Gastroesophageal sphincter (tissue), 4 donors: ENCODE measurements at regions not wholly inside any gene's neighbourhood (a gene's known extent, or its start where the extent isn't known, plus 50 kb on each side); places are given as distances from the start of the nearest gene placed in this dataset.

Source experiments
- ATAC-seq: fragments of 150-250 bp; one replicate; pipeline ENCODE4 v1.9.1; 2016; ENCODE audit warnings: mild to moderate bottlenecking, moderate library complexity
- H3K27ac ChIP-seq, 4 donors: fragments of 200-600 bp; sonication (generic) in 3 of 4; 1 replicate in 3 of 4; 2 replicates in 1 of 4; pipeline ENCODE4 v1.5.1; 2016 to 2019
- H3K27me3 ChIP-seq: fragments of 200-600 bp; sonication (generic); one replicate; pipeline ENCODE4 v1.5.1; 2019
- H3K36me3 ChIP-seq, 2 donors: fragments of 200-600 bp; sonication (generic); one replicate each; pipeline ENCODE4 v1.5.1; 2019; ENCODE audit warnings: control low read depth in 1 of 2
- H3K4me1 ChIP-seq, 3 donors: fragments of 200-600 bp; sonication (generic); 1 replicate in 2 of 3; 2 replicates in 1 of 3; pipeline ENCODE4 v1.5.1; 2016 to 2019; ENCODE audit warnings: control low read depth in 2 of 3
- H3K4me3 ChIP-seq, 2 donors: fragments of 200-600 bp; sonication (generic); one replicate each; pipeline ENCODE4 v1.5.1; 2019; ENCODE audit warnings: mild to moderate bottlenecking in 1 of 2, moderate library complexity in 1 of 2
- H3K9me3 ChIP-seq, 3 donors: fragments of 200-600 bp; sonication (generic); one replicate each; pipeline ENCODE4 v1.5.1; 2017 to 2019; ENCODE audit warnings: control low read depth in 2 of 3
- EP300 ChIP-seq: sonication (generic); formaldehyde crosslinking; IDR thresholded peaks from one replicate; pipeline ENCODE4 v1.6.1; 2017; ENCODE audit warnings: antibody characterized with exemption, mild to moderate bottlenecking
- POLR2A ChIP-seq, 2 donors: fragments of 450-650 bp; IDR thresholded peaks; one replicate each; pipeline ENCODE4 v1.6.1; 2017; ENCODE audit warnings: antibody characterized with exemption in 2 of 2, mild to moderate bottlenecking in 2 of 2, moderate library complexity in 1 of 2
- POLR2AphosphoS5 ChIP-seq: sonication (generic); formaldehyde crosslinking; IDR thresholded peaks from one replicate; pipeline ENCODE4 v1.6.1; 2017; ENCODE audit warnings: antibody characterized with exemption
- WGBS, 2 donors: methylation state at CpG; one replicate each; pipeline ENCODE4 v1.1.5; 2018; ENCODE audit warnings: low coverage in 1 of 2; 5-methylcytosine and 5-hydroxymethylcytosine counted together
- TF ChIP-seq, protein P1 (sequence below), 4 experiments: fragments of 200-600 bp in 2 of 4; fragments of 450-650 bp in 2 of 4; sonication (generic) in 1 of 4; IDR thresholded peaks; one replicate each; pipeline ENCODE4 v1.5.1; 2017 to 2019; ENCODE audit warnings: antibody characterized with exemption in 4 of 4, mild to moderate bottlenecking in 2 of 4, moderate library complexity in 2 of 4

- peak; percentile 71 for ATAC-seq
- peak overlapping the region; percentile 21 to 24 for H3K4me3 ChIP-seq
- H3K27ac ChIP-seq: peak overlapping the region in 3 of 4 donors; percentile 41 to 66 (median 56)
Measured at GRCh38 chr17:68771867-68772515, 170.8 kb upstream of the FAM20A start.

DNA sequence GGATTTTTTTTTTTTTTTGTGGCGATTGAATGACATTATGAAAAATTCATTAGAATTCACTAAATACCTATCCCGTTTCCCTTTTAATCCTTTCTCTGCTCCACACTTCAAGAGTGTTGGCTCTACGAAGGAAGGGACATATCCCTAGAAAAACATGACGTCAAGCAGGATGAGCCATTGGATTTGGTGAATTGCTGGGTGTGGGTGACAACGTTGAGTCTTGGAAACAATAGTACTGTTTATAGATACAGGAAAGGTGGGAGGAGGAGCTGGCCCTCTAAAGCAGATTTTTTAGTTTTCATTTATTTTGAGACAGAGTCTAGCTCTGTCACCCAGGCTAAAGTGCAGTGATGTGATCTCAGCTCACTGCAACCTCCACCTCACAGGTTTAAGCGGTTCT lies 167.6 kb upstream of the FAM20A start:
- no peak overlapping the region for H3K4me3 ChIP-seq
- H3K36me3 ChIP-seq: no peaks in the 10 kb centered on the region
- TF ChIP-seq POLR2A (IDR thresholded peaks at IDR 0.05) (no peak), EP300 (no peak), POLR2AphosphoS5 (no peak)
- TF ChIP-seq, protein P1, sequence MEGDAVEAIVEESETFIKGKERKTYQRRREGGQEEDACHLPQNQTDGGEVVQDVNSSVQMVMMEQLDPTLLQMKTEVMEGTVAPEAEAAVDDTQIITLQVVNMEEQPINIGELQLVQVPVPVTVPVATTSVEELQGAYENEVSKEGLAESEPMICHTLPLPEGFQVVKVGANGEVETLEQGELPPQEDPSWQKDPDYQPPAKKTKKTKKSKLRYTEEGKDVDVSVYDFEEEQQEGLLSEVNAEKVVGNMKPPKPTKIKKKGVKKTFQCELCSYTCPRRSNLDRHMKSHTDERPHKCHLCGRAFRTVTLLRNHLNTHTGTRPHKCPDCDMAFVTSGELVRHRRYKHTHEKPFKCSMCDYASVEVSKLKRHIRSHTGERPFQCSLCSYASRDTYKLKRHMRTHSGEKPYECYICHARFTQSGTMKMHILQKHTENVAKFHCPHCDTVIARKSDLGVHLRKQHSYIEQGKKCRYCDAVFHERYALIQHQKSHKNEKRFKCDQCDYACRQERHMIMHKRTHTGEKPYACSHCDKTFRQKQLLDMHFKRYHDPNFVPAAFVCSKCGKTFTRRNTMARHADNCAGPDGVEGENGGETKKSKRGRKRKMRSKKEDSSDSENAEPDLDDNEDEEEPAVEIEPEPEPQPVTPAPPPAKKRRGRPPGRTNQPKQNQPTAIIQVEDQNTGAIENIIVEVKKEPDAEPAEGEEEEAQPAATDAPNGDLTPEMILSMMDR (IDR thresholded peaks at IDR 0.05): no peak
- no peak overlapping the region for H3K27ac ChIP-seq
- no peaks in the 10 kb centered on the region for H3K27me3 ChIP-seq
- WGBS, 2 donors: 46 to 68% methylated on average over 3 to 6 of the region's 6 CpGs
- H3K9me3 ChIP-seq: no peaks in the 10 kb centered on the region
- no peak for ATAC-seq
- peaks cover 0 to 6% (median 2%) of the 10 kb centered on the region in 3 donors for H3K4me1 ChIP-seq

More at GRCh38 chr17:68771867-68772515, 170.8 kb upstream of the FAM20A start:
- no peaks in the 10 kb centered on the region for H3K36me3 ChIP-seq
- TF ChIP-seq, protein P1 (IDR thresholded peaks at IDR 0.05): peak; percentile 25 to 68 (median 56)
- no peak for TF ChIP-seq EP300
- no peak for TF ChIP-seq POLR2AphosphoS5
- TF ChIP-seq POLR2A (IDR thresholded peaks at IDR 0.05): no peak
- no peaks in the 10 kb centered on the region for H3K27me3 ChIP-seq
- H3K4me1 ChIP-seq: peaks cover 0 to 22% (median 15%) of the 10 kb centered on the region in 3 donors
- WGBS, 2 donors: 6 to 27% methylated on average over 3 to 8 of the region's 8 CpGs
- H3K9me3 ChIP-seq: no peaks in the 10 kb centered on the region

- no peaks in the 10 kb centered on the region for H3K9me3 ChIP-seq
- TF ChIP-seq EP300: no peak
- TF ChIP-seq POLR2A (IDR thresholded peaks at IDR 0.05): no peak
- TF ChIP-seq, protein P1 (IDR thresholded peaks at IDR 0.05): no peak
- TF ChIP-seq POLR2AphosphoS5: no peak
- no peak for ATAC-seq
- H3K4me1 ChIP-seq: no peaks in the 10 kb centered on the region
- no peak overlapping the region for H3K27ac ChIP-seq
- WGBS, 2 donors: 74 to 76% methylated on average over 4 of the region's 4 CpGs
- no peaks in the 10 kb centered on the region for H3K36me3 ChIP-seq
- H3K27me3 ChIP-seq: no peaks in the 10 kb centered on the region
- no peak overlapping the region for H3K4me3 ChIP-seq
Measured at GRCh38 chr17:68766640-68767039, 165.5 kb upstream of the FAM20A start.

GRCh38 chr17:68763562-68763961 lies 162.4 kb upstream of the FAM20A start:
- WGBS, 2 donors: 75 to 78% methylated on average over 1 of the region's 1 CpG
- no peaks in the 10 kb centered on the region for H3K9me3 ChIP-seq
- H3K27me3 ChIP-seq: no peaks in the 10 kb centered on the region
- TF ChIP-seq EP300 (no peak), POLR2A (IDR thresholded peaks at IDR 0.05) (no peak), POLR2AphosphoS5 (no peak)
- TF ChIP-seq, protein P1 (IDR thresholded peaks at IDR 0.05): no peak
- H3K4me1 ChIP-seq: peaks cover 0 to 13% (median 0%) of the 10 kb centered on the region in 3 donors
- no peak overlapping the region for H3K4me3 ChIP-seq
- no peak for ATAC-seq
- H3K27ac ChIP-seq: no peak overlapping the region
- no peaks in the 10 kb centered on the region for H3K36me3 ChIP-seq

DNA sequence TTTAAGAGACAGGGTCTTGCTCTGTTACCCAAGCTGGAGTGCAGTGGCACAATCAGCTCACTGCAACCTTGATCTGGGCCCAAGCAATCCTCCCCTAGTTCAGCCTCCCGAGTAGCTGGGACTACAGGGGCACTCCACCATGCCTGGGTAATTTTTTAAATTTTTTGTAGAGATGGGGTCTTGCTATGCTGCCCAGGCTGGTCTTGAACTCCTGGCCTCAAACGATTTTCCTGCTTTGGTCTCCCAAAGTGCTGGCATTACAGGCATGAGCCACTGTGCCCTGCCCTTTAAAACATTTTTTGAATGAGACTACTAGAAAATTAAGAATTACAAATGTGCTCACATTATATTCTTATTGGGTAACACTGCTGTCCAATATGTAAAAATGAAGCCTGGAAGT lies 161.7 kb upstream of the FAM20A start:
- 86% methylated on average over 2 of the region's 2 CpGs; no CpG with 5 or more reads in 1 of the 2 donors for WGBS, 2 donors
- TF ChIP-seq POLR2A (IDR thresholded peaks at IDR 0.05) (no peak), POLR2AphosphoS5 (no peak), EP300 (no peak)
- TF ChIP-seq, protein P1 (IDR thresholded peaks at IDR 0.05): no peak

More for the DNA sequence above, 161.7 kb upstream of the FAM20A start:
- Histone ChIP-seq H3K4me3 (no peak overlapping the region), H3K4me1 (peaks cover 0 to 13% (median 0%) of the 10 kb centered on the region in 3 donors), H3K9me3 (no peaks in the 10 kb centered on the region), H3K27me3 (no peaks in the 10 kb centered on the region), H3K36me3 (no peaks in the 10 kb centered on the region), H3K27ac (no peak overlapping the region)
- ATAC-seq: no peak
